ENCODE measurements at regions not wholly inside any gene's neighbourhood (a gene's known extent, or its start where the extent isn't known, plus 50 kb on each side); places are given as distances from the start of the nearest gene placed in this dataset.

GRCh38 chr15:38941399-38941953, 376.9 kb upstream of the RASGRP1 start:
- Histone ChIP-seq H3K36me3 (replicated peaks in 1 of 2; ENCODE audit: control insufficient read depth in 1 of 2, insufficient read depth in 2 of 2, low read length in 1 of 2) (no peaks in the 10 kb centered on the region), H4K20me1 (ENCODE audit: insufficient read depth) (no peaks in the 10 kb centered on the region), H3K9me3 (no peaks in the 10 kb centered on the region), H3K4me2 (no peak overlapping the region), H3K9ac (no peak overlapping the region), H3K27me3 (ENCODE audit: insufficient read depth) (no peaks in the 10 kb centered on the region), H3K79me2 (ENCODE audit: insufficient read depth) (no peaks in the 10 kb centered on the region), H3K4me1 (ENCODE audit: control insufficient read depth in 1 of 2, insufficient read depth in 2 of 2, low read depth in 1 of 2, low read length in 1 of 2) (peaks cover 8 to 20% of the 10 kb centered on the region in 2 experiments; a peak in 3 of 4 replicates), H3K27ac (ENCODE audit: low read depth in 2 of 2, low read length in 1 of 2) (peak overlapping the region in 1 of 2 experiments; percentile 75; a peak in 2 of 4 replicates), H3F3A (replicated peaks; ENCODE audit: insufficient read depth) (no peaks in the 10 kb centered on the region), H3K9me2 (no peaks in the 10 kb centered on the region), H2AFZ (ENCODE audit: low read depth) (no peak overlapping the region), H3K4me3 (ENCODE audit: low read depth in 2 of 2, low read length in 1 of 2) (no peak overlapping the region)
- ChIA-PET POLR2A (no interaction called here), CTCF (interaction anchor here (0.7 to 1.5 kb wide), 3 partner anchors 53 to 639 kb away, joined by 3 to 6 read pairs (median 3); partner anchors contain the start of gene THBS1)
- DNase-seq: peak; percentile 41
- 59% methylated on average over 5 of the region's 6 CpGs for WGBS (ENCODE audit: low lambda C conversion rate)
- no peak for TF ChIP-seq USF2 (IDR thresholded peaks at IDR 0.05; ENCODE audit: borderline replicate concordance, low read depth, low read length)
- TF ChIP-seq NRF1 (IDR thresholded peaks at IDR 0.05; ENCODE audit: low read depth, low read length): no peak
- peak; percentile 7; the same call in 1 of the 2 replicates for TF ChIP-seq RAD21 (IDR thresholded peaks at IDR 0.05; ENCODE audit: low read length)
- no peak for TF ChIP-seq CTCF (IDR thresholded peaks at IDR 0.05)
- TF ChIP-seq EP300 (IDR thresholded peaks at IDR 0.05; ENCODE audit: borderline replicate concordance in 1 of 2, low read depth in 1 of 2, low read length in 1 of 2): peak; percentile 26 to 57; a peak in 2 of 4 replicates
- TF ChIP-seq TCF12 (IDR thresholded peaks at IDR 0.05): peak; percentile 57
- no peak for TF ChIP-seq CHD2 (IDR thresholded peaks at IDR 0.05; ENCODE audit: low read length, partially characterized antibody)
- peak; percentile 87 for TF ChIP-seq GATA2 (CRISPR knock-in tag; IDR thresholded peaks at IDR 0.05)
- TF ChIP-seq TEAD4 (IDR thresholded peaks at IDR 0.05; ENCODE audit: borderline replicate concordance, insufficient read depth): no peak
- peak; percentile 37 for TF ChIP-seq FOXJ3 (CRISPR knock-in tag; IDR thresholded peaks at IDR 0.05)
- TF ChIP-seq RFX5 (IDR thresholded peaks at IDR 0.05; ENCODE audit: low read length): no peak
- TF ChIP-seq IRF3 (IDR thresholded peaks at IDR 0.05; ENCODE audit: low read depth, low read length): no peak
- TF ChIP-seq MXI1 (IDR thresholded peaks at IDR 0.05; ENCODE audit: low read depth, low read length): peak; percentile 5; the same call in 1 of the 2 replicates
- TF ChIP-seq FOSL2 (IDR thresholded peaks at IDR 0.05; ENCODE audit: borderline replicate concordance, low read depth): peak; percentile 14; the same call in 1 of the 2 replicates
- TF ChIP-seq EZH2phosphoT487 (IDR thresholded peaks at IDR 0.05; ENCODE audit: borderline replicate concordance, low read depth): no peak
- TF ChIP-seq RCOR1 (IDR thresholded peaks at IDR 0.05; ENCODE audit: low read length): peak; percentile 86
- TF ChIP-seq REST (IDR thresholded peaks at IDR 0.05; ENCODE audit: low read depth, low read length): no peak
- TF ChIP-seq GABPA (IDR thresholded peaks at IDR 0.05; ENCODE audit: low read depth): no peak
- no peak for TF ChIP-seq FOXM1 (IDR thresholded peaks at IDR 0.05; ENCODE audit: low read depth)
- no peak for TF ChIP-seq ELF1 (IDR thresholded peaks at IDR 0.05)
- no peak for TF ChIP-seq JUND (IDR thresholded peaks at IDR 0.05)
- TF ChIP-seq POLR2AphosphoS5 (IDR thresholded peaks at IDR 0.05; ENCODE audit: low read depth, low read length): no peak
- TF ChIP-seq RXRA (IDR thresholded peaks at IDR 0.05; ENCODE audit: borderline replicate concordance, low read depth): no peak
- TF ChIP-seq MAX (IDR thresholded peaks at IDR 0.05; ENCODE audit: low read depth): no peak
- TF ChIP-seq NFIC (IDR thresholded peaks at IDR 0.05; ENCODE audit: borderline replicate concordance): 0 out of 2 replicates have a peak, but pooled peaks have one; percentile 14

Measured in SK-N-SH (cell line).